ENCODE measurements at regions not wholly inside any gene's neighbourhood (a gene's known extent, or its start where the extent isn't known, plus 50 kb on each side); places are given as distances from the start of the nearest gene placed in this dataset.

DNA sequence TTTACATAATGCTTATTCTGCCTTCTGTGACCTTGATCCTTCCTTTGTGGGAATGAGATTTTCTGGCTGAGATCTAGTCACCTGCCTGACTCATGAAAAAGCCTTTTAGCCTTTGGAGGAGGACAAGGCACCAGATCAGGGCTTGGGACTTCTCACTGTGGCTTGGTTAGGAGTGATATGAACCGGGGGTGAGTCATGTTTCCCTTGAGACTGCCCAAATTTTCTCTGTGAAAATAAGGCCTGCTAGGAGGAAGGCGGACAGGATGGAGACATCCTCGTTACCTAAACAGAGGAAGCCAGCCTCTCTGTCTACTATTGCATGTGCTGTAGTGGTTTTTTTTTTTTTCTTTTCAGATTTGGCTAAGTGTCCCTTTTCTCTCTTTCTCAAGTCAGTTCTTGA, 57.8 kb downstream of the EVX1 start:
- TF ChIP-seq FOS (IDR thresholded peaks at IDR 0.05; ENCODE audit: borderline replicate concordance, insufficient read depth, low read length) (peak; percentile 29), MYC (IDR thresholded peaks at IDR 0.05; ENCODE audit: low read depth, low read length) (no peak)
- no peaks in the 10 kb centered on the region for H3K9me3 ChIP-seq (replicated peaks; ENCODE audit: control insufficient read depth, insufficient read depth, low read length)
- no peak overlapping the region for H3K27ac ChIP-seq (ENCODE audit: insufficient read depth, low read depth, low read length)
- no peak overlapping the region for H3K4me2 ChIP-seq (ENCODE audit: insufficient read depth, low read length)
- no peak overlapping the region for H3K9ac ChIP-seq (replicated peaks; ENCODE audit: extremely low read depth, insufficient read depth, low read length)
- no peak overlapping the region for H2AFZ ChIP-seq (ENCODE audit: low read depth, low read length)
- DNase-seq (ENCODE audit: low read depth, low spot score): no peak
- intact Hi-C loops (cut with micrococcal nuclease) (no loop called here), dilution Hi-C loops (cut with MboI; ENCODE audit: extremely low pct_ligation_motif_present, low sequenced_read_pairs) (no loop called here)
- H3K4me3 ChIP-seq (replicated peaks in 1 of 3; ENCODE audit: insufficient read depth in 1 of 3, low read depth in 1 of 3, low read length in 3 of 3): no peak overlapping the region
- peaks cover 0 to 1% of the 10 kb centered on the region in 2 experiments for H3K27me3 ChIP-seq (ENCODE audit: control insufficient read depth in 2 of 2, insufficient read depth in 2 of 2, low read length in 2 of 2)
- CTCF ChIA-PET: no interaction called here
- POLR2A ChIA-PET: no interaction called here
- no peaks in the 10 kb centered on the region for H3K9me1 ChIP-seq (replicated peaks; ENCODE audit: control insufficient read depth, extremely low read depth, insufficient read depth, low read length)
- H3K4me1 ChIP-seq (ENCODE audit: control insufficient read depth, extremely low read depth, insufficient read depth, low read length): no peaks in the 10 kb centered on the region
- no peaks in the 10 kb centered on the region for H3K36me3 ChIP-seq (ENCODE audit: control insufficient read depth in 2 of 2, extremely low read depth in 1 of 2, insufficient read depth in 2 of 2, low read length in 2 of 2)
- BruUV-seq (replicated peaks): no TSS peak
- no peaks in the 10 kb centered on the region for H3K79me2 ChIP-seq (ENCODE audit: control insufficient read depth, insufficient read depth, low read length)
- no peak for FAIRE-seq
- no peaks in the 10 kb centered on the region for H4K20me1 ChIP-seq (replicated peaks; ENCODE audit: control insufficient read depth, extremely low read depth, insufficient read depth, low read length)

DNA sequence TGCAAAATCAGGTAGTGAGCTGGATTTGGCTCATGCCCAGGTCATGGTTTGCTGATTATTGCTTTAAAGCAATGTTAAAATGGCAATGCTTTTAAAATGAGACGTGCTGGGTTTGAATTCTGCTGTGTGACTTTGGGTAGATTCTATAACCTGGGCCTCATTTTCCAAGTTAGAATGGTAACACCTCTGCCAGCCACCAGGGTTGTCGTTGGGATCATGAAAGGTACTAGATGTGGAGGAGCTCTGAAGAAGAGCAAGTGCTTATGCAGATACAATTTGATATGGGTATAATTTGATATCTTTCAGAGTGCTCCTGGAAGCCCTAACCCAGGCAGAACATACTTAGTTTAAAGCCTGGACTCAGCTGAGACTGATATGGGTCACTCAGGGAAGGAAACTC, 60.0 kb downstream of the EVX1 start:
- H3K9me3 ChIP-seq (replicated peaks; ENCODE audit: control insufficient read depth, insufficient read depth, low read length): no peaks in the 10 kb centered on the region
- H3K27ac ChIP-seq (ENCODE audit: insufficient read depth, low read depth, low read length): no peak overlapping the region
- DNase-seq (ENCODE audit: low read depth, low spot score): no peak
- no peak overlapping the region for H3K4me2 ChIP-seq (ENCODE audit: insufficient read depth, low read length)
- ChIA-PET CTCF (interaction anchor here (0.9 kb wide), 1 partner anchor 25 kb away, joined by 3 read pairs; no protein-coding TSS in a partner anchor), POLR2A (no interaction called here)
- intact Hi-C loops (cut with micrococcal nuclease) (no loop called here), dilution Hi-C loops (cut with MboI; ENCODE audit: extremely low pct_ligation_motif_present, low sequenced_read_pairs) (no loop called here)
- BruUV-seq (replicated peaks): no TSS peak
- no peaks in the 10 kb centered on the region for H3K4me1 ChIP-seq (ENCODE audit: control insufficient read depth, extremely low read depth, insufficient read depth, low read length)
- TF ChIP-seq POLR2A (IDR thresholded peaks at IDR 0.05; ENCODE audit: low read depth, low read length) (no peak), EZH2 (IDR thresholded peaks at IDR 0.05; ENCODE audit: borderline replicate concordance, low read depth, low read length, severe bottlenecking) (no peak), POLR2AphosphoS5 (IDR thresholded peaks at IDR 0.05; ENCODE audit: insufficient read depth, low read depth, low read length) (no peak), GATA2 (IDR thresholded peaks at IDR 0.05; ENCODE audit: insufficient read depth, insufficient read length, low read depth, low read length) (no peak), FOS (IDR thresholded peaks at IDR 0.05; ENCODE audit: borderline replicate concordance, insufficient read depth, low read length) (no peak), JUN (IDR thresholded peaks at IDR 0.05; ENCODE audit: borderline replicate concordance, insufficient read depth, insufficient read length, low read depth) (no peak), MYC (IDR thresholded peaks at IDR 0.05; ENCODE audit: low read depth, low read length) (no peak)
- TF ChIP-seq, protein P1, sequence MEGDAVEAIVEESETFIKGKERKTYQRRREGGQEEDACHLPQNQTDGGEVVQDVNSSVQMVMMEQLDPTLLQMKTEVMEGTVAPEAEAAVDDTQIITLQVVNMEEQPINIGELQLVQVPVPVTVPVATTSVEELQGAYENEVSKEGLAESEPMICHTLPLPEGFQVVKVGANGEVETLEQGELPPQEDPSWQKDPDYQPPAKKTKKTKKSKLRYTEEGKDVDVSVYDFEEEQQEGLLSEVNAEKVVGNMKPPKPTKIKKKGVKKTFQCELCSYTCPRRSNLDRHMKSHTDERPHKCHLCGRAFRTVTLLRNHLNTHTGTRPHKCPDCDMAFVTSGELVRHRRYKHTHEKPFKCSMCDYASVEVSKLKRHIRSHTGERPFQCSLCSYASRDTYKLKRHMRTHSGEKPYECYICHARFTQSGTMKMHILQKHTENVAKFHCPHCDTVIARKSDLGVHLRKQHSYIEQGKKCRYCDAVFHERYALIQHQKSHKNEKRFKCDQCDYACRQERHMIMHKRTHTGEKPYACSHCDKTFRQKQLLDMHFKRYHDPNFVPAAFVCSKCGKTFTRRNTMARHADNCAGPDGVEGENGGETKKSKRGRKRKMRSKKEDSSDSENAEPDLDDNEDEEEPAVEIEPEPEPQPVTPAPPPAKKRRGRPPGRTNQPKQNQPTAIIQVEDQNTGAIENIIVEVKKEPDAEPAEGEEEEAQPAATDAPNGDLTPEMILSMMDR (IDR thresholded peaks at IDR 0.05; ENCODE audit: extremely low read depth in 1 of 2, insufficient read depth in 1 of 2, low read depth in 1 of 2, low read length in 2 of 2): no peak
- TF ChIP-seq, protein P2, sequence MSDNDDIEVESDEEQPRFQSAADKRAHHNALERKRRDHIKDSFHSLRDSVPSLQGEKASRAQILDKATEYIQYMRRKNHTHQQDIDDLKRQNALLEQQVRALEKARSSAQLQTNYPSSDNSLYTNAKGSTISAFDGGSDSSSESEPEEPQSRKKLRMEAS (IDR thresholded peaks at IDR 0.05; ENCODE audit: insufficient read depth, insufficient read length): no peak
- no peaks in the 10 kb centered on the region for H4K20me1 ChIP-seq (replicated peaks; ENCODE audit: control insufficient read depth, extremely low read depth, insufficient read depth, low read length)
- H3K27me3 ChIP-seq (ENCODE audit: control insufficient read depth in 2 of 2, insufficient read depth in 2 of 2, low read length in 2 of 2): peaks cover 0 to 1% of the 10 kb centered on the region in 2 experiments
- H3K9ac ChIP-seq (replicated peaks; ENCODE audit: extremely low read depth, insufficient read depth, low read length): no peak overlapping the region
- no peak for FAIRE-seq
- no peaks in the 10 kb centered on the region for H3K79me2 ChIP-seq (ENCODE audit: control insufficient read depth, insufficient read depth, low read length)
- no peak overlapping the region for H2AFZ ChIP-seq (ENCODE audit: low read depth, low read length)
- H3K4me3 ChIP-seq (replicated peaks in 1 of 3; ENCODE audit: insufficient read depth in 1 of 3, low read depth in 1 of 3, low read length in 3 of 3): no peak overlapping the region
- no peaks in the 10 kb centered on the region for H3K9me1 ChIP-seq (replicated peaks; ENCODE audit: control insufficient read depth, extremely low read depth, insufficient read depth, low read length)
- no peaks in the 10 kb centered on the region for H3K36me3 ChIP-seq (ENCODE audit: control insufficient read depth in 2 of 2, extremely low read depth in 1 of 2, insufficient read depth in 2 of 2, low read length in 2 of 2)
